CD4-positive, CD25-positive, alpha-beta regulatory T cell (primary cell): ENCODE measurements at regions not wholly inside any gene's neighbourhood (a gene's known extent, or its start where the extent isn't known, plus 50 kb on each side); places are given as distances from the start of the nearest gene placed in this dataset.
"Not testable (repeated sequence)": the region's sequence is repeated elsewhere in the genome, so short reads cannot be mapped to it uniquely, and the experiment has no call there.

Experiments used
- ATAC-seq, 2 donors: fragments of 150-1000 bp; cut with Tn5 transposase; one replicate each; pipeline ENCODE4 v1.10.0; 2021; ENCODE audit warnings: low read depth in 2 of 2, moderate number of reproducible peaks in 2 of 2, moderate library complexity in 1 of 2
- DNase-seq, 3 donors: peaks; one replicate each; pipeline versions ENCODE4 v3.0.0 to v3.0.0-alpha.2; 2012 to 2022; ENCODE audit warnings: mixed read lengths in 1 of 3
- H3K27ac ChIP-seq: one replicate; pipeline ENCODE4 v1.7.0; 2013; ENCODE audit warnings: mild to moderate bottlenecking, low read length; ENCODE audit not compliant: insufficient read depth, poor library complexity, severe bottlenecking
- H3K27me3 ChIP-seq: one replicate; pipeline ENCODE4 v1.7.0; 2013; ENCODE audit warnings: low read length; ENCODE audit not compliant: control insufficient read depth, insufficient read depth
- H3K36me3 ChIP-seq: one replicate; pipeline ENCODE4 v1.7.0; 2013; ENCODE audit warnings: mild to moderate bottlenecking, low read length, moderate library complexity; ENCODE audit not compliant: control insufficient read depth, insufficient read depth
- H3K4me1 ChIP-seq: 2 replicates; pipeline ENCODE4 v1.7.0; 2013; ENCODE audit warnings: mild to moderate bottlenecking, low read length; ENCODE audit not compliant: insufficient read depth, control insufficient read depth, poor library complexity, severe bottlenecking
- H3K4me3 ChIP-seq: one replicate; pipeline ENCODE4 v1.7.0; 2013; ENCODE audit warnings: low read depth, mild to moderate bottlenecking, low read length, moderate library complexity
- H3K9me3 ChIP-seq, 2 experiments: 1 replicate in 1 of 2; 2 replicates in 1 of 2; pipeline ENCODE4 v1.7.0; 2013; ENCODE audit warnings: low read length in 2 of 2, mild to moderate bottlenecking in 1 of 2, moderate library complexity in 1 of 2; ENCODE audit not compliant: control insufficient read depth in 2 of 2
- H3K27ac Mint-ChIP-seq, 3 donors: one replicate each; pipeline ENCODE4 v1.8.0; 2020 to 2022; ENCODE audit warnings: mild to moderate bottlenecking in 3 of 3, mixed read lengths in 3 of 3, moderate library complexity in 2 of 3
- H3K27me3 Mint-ChIP-seq: one replicate; pipeline ENCODE4 v1.8.0; 2022; ENCODE audit warnings: mild to moderate bottlenecking, mixed read lengths
- H3K36me3 Mint-ChIP-seq: one replicate; pipeline ENCODE4 v1.8.0; 2020; ENCODE audit warnings: mixed read lengths
- H3K4me1 Mint-ChIP-seq, 4 donors: one replicate each; pipeline ENCODE4 v1.8.0; 2020 to 2022; ENCODE audit warnings: mixed read lengths in 4 of 4, mild to moderate bottlenecking in 1 of 4
- H3K4me3 Mint-ChIP-seq, 4 donors: one replicate each; pipeline ENCODE4 v1.8.0; 2020 to 2022; ENCODE audit warnings: mild to moderate bottlenecking in 4 of 4, mixed read lengths in 4 of 4, moderate library complexity in 3 of 4
- H3K9me3 Mint-ChIP-seq, 7 donors: one replicate each; pipeline ENCODE4 v1.8.0; 2020 to 2022; ENCODE audit warnings: mixed read lengths in 7 of 7, mild to moderate bottlenecking in 3 of 7, moderate library complexity in 2 of 7

DNA sequence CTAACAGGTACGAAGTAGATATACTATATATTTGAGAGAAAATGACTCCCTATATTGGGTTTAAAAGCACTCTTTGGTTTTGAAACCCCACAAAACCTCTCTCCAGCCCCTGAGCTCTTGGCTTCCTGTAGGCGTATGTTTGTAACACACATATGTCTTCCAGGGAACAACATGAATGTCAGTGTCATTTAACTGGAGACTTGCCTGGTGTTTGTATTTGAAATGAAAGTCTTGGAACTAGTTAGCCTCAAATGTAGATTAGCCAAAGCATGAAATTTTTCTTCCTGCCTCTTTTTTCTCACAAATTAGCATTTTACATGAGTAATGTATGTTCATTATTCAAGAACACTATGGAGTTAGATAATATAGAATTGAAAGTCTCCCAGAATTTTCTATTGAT is 411.8 kb upstream of the ASIC2 start:
- Mint-ChIP-seq H3K27me3 (peaks cover 5% of the 10 kb centered on the region), H3K36me3 (no peaks in the 10 kb centered on the region), H3K9me3 (peaks cover 0 to 8% (median 0%) of the 10 kb centered on the region in 7 donors), H3K4me3 (no peak overlapping the region), H3K27ac (no peak overlapping the region), H3K4me1 (no peaks in the 10 kb centered on the region)
- Histone ChIP-seq H3K9me3 (no peaks in the 10 kb centered on the region), H3K4me1 (no peaks in the 10 kb centered on the region), H3K27me3 (no peaks in the 10 kb centered on the region), H3K4me3 (no peak overlapping the region), H3K27ac (no peak overlapping the region), H3K36me3 (no peaks in the 10 kb centered on the region)
- DNase-seq (no peak), ATAC-seq (no peak)

DNA sequence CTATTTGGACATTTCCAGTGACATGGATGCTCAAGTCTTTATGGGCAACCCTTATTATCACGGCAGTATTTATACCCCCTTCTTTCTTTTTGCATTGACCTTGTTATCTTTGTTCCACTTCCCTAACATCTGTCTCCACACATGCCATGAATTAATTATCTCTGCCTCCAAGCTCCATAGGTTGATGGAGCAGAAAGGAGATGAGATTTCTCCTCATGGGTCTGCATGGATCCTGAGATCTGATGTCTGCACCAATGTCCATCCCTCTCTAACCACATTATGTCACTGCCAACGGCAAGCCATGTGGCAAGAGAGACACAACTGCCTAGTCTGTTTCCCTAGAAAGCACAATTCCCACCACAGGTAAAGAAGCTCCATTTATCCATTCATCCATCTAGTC is 416.8 kb upstream of the ASIC2 start:
- H3K27ac ChIP-seq = no peak overlapping the region
- H3K9me3 Mint-ChIP-seq = peaks cover 0 to 6% (median 0%) of the 10 kb centered on the region in 7 donors
- ATAC-seq = no peak

DNA sequence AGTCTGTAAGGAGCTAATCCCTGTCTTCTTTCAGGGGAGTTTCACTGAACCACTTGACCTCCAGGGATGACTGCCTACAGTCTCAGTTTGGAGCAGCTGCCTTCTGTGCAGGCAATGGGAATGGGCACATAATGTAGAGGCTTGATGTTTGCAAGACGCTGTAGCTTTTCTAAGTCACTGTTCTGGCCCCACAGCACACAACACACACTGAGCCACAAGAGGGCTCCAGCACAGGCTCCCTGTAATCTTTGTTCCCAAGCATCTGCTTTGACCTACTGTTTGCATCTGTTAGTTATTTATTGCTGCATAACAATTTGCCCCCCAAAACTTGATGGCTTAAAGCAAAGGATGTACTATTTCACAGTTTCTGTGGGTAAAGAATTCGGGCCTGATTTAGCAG is 419.0 kb upstream of the ASIC2 start:
- no peaks in the 10 kb centered on the region for H3K4me1 Mint-ChIP-seq
- H3K4me1 ChIP-seq = no peaks in the 10 kb centered on the region
- H3K9me3 Mint-ChIP-seq = no peaks in the 10 kb centered on the region
- H3K36me3 ChIP-seq = no peaks in the 10 kb centered on the region
- DNase-seq (no peak), ATAC-seq (no peak)
- no peaks in the 10 kb centered on the region for H3K9me3 ChIP-seq
- peaks cover 10% of the 10 kb centered on the region for H3K27me3 Mint-ChIP-seq
- no peak overlapping the region for H3K4me3 Mint-ChIP-seq
- no peak overlapping the region for H3K4me3 ChIP-seq
- no peaks in the 10 kb centered on the region for H3K36me3 Mint-ChIP-seq
- no peak overlapping the region for H3K27ac Mint-ChIP-seq
- H3K27me3 ChIP-seq = no peaks in the 10 kb centered on the region
- H3K27ac ChIP-seq = no peak overlapping the region

More for the DNA sequence above, 416.8 kb upstream of the ASIC2 start:
- Histone ChIP-seq H3K36me3 (no peaks in the 10 kb centered on the region), H3K27me3 (no peaks in the 10 kb centered on the region), H3K9me3 (no peaks in the 10 kb centered on the region), H3K4me3 (no peak overlapping the region), H3K4me1 (no peaks in the 10 kb centered on the region)
- no peak overlapping the region for H3K27ac Mint-ChIP-seq
- no peaks in the 10 kb centered on the region for H3K36me3 Mint-ChIP-seq
- no peaks in the 10 kb centered on the region for H3K4me1 Mint-ChIP-seq
- DNase-seq = no peak
- no peak overlapping the region for H3K4me3 Mint-ChIP-seq
- H3K27me3 Mint-ChIP-seq = peaks cover 10% of the 10 kb centered on the region

DNA sequence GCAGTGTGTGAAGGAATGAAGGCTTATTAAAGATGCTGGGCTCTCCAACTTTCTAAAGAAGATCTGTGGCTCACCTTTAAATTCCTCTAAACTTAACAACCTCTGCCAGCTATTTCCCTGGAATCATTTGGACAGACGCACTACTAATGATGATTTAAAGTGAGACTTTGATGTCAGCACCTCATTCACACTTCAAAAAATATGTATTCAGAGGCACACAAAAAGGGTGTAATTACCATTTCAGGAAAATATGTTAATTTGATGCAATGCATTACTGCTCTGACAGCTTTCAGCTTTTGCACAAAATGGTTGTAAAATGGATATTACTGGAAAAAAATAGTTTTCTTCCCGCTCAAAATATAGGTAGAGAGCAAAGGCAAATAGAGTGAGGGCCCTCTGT is 423.9 kb upstream of the ASIC2 start:
- DNase-seq (no peak), ATAC-seq (no peak)
- Histone ChIP-seq H3K4me1 (no peaks in the 10 kb centered on the region), H3K27ac (no peak overlapping the region), H3K36me3 (no peaks in the 10 kb centered on the region), H3K27me3 (no peaks in the 10 kb centered on the region), H3K4me3 (no peak overlapping the region), H3K9me3 (no peaks in the 10 kb centered on the region)
- Mint-ChIP-seq H3K36me3 (no peaks in the 10 kb centered on the region), H3K4me1 (no peaks in the 10 kb centered on the region), H3K27ac (no peak overlapping the region), H3K4me3 (no peak overlapping the region), H3K9me3 (peaks cover 0 to 2% (median 0%) of the 10 kb centered on the region in 7 donors), H3K27me3 (peaks cover 10% of the 10 kb centered on the region)

DNA sequence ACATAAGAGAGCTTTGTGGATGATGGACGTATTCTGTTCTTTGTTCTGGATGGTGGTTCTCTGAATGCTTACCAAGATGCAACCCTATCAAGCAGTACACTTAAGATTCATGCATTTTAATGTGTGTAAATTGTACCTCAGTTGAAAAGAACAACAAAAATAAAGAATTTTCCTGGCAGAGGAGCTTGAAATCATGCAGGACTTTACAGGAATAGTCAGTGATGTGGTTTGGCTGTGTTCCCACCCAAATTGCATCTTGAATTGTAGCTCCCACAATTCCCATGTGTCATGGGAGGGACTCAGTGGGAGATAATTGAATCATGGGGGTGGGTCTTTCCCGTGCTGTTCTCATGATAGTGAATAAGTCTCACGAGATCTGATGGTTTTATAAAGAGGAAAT is 430.6 kb upstream of the ASIC2 start:
- not testable (repeated sequence) for H3K27ac Mint-ChIP-seq, H3K4me1 Mint-ChIP-seq, H3K4me3 Mint-ChIP-seq, H3K9me3 Mint-ChIP-seq, H3K4me1 ChIP-seq, H3K4me3 ChIP-seq, H3K27me3 ChIP-seq, H3K27ac ChIP-seq, ATAC-seq, DNase-seq, H3K36me3 Mint-ChIP-seq, H3K36me3 ChIP-seq, H3K9me3 ChIP-seq
- peaks cover 13% of the 10 kb centered on the region for H3K27me3 Mint-ChIP-seq

DNA sequence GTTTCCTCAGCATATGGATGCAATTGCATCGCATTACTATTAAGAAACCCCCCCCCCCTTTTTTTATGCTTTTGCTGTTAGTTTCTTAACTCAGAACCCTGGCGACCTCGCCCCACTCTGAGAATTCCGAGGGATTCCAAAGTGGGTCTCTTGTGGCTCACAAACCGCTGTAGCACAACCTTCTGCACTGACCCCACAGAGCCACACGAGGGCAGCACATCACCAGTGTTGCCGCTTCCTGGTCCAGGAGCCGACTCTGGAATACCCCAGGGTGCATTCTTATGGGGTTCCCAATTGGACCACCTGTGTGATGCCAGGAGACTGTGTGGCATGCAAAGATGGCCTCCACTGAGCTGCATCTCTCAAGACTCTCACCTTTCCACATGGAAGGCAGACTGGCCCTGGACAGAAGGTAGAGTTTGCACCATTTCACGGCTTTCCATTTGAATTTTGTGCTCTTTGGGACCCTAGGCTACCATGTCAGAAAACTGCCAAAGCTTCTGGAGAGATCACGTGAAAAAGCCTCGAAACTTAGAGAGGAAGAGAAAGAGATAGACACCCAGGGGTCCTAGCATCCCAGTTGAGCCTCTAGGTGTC is 432.7 kb upstream of the ASIC2 start:
- Histone ChIP-seq H3K27ac (no peak overlapping the region), H3K27me3 (no peaks in the 10 kb centered on the region), H3K4me3 (no peak overlapping the region), H3K36me3 (no peaks in the 10 kb centered on the region), H3K9me3 (no peaks in the 10 kb centered on the region), H3K4me1 (no peaks in the 10 kb centered on the region)
- Mint-ChIP-seq H3K4me3 (no peak overlapping the region), H3K4me1 (no peaks in the 10 kb centered on the region), H3K9me3 (peaks cover 0 to 2% (median 0%) of the 10 kb centered on the region in 7 donors), H3K27me3 (peaks cover 13% of the 10 kb centered on the region), H3K27ac (no peak overlapping the region), H3K36me3 (no peaks in the 10 kb centered on the region)
- ATAC-seq (no peak), DNase-seq (peak in 1 of 3 donors; percentile 5)

DNA sequence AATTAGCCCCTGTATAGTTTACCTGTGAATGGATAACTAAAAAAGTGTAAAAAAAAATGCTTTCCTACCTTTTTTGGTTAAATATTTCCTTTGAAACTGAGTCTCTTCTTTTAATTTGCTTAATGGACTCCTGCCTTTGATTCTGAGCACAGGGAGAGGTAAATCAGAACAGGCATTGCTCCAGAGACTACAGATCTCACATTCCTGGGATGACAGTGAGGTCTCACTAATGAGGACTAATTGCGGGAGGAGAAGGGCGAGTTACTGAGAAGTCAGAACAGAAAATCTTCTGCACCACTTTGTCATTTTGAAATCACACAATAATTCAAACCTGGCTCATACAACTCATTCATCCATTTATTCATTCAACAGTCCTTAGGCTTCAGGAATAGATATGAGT is 437.0 kb upstream of the ASIC2 start:
- H3K4me1 ChIP-seq = no peaks in the 10 kb centered on the region
- H3K4me3 ChIP-seq = no peak overlapping the region
- H3K9me3 Mint-ChIP-seq = peaks cover 0 to 5% (median 0%) of the 10 kb centered on the region in 7 donors
- no peaks in the 10 kb centered on the region for H3K36me3 Mint-ChIP-seq
- no peaks in the 10 kb centered on the region for H3K4me1 Mint-ChIP-seq
- no peak for DNase-seq
- H3K27me3 Mint-ChIP-seq = peaks cover 8% of the 10 kb centered on the region
- H3K27me3 ChIP-seq = no peaks in the 10 kb centered on the region
- H3K27ac Mint-ChIP-seq = no peak overlapping the region
- ATAC-seq = no peak
- no peaks in the 10 kb centered on the region for H3K36me3 ChIP-seq
- H3K27ac ChIP-seq = no peak overlapping the region
- no peaks in the 10 kb centered on the region for H3K9me3 ChIP-seq
- H3K4me3 Mint-ChIP-seq = no peak overlapping the region

DNA sequence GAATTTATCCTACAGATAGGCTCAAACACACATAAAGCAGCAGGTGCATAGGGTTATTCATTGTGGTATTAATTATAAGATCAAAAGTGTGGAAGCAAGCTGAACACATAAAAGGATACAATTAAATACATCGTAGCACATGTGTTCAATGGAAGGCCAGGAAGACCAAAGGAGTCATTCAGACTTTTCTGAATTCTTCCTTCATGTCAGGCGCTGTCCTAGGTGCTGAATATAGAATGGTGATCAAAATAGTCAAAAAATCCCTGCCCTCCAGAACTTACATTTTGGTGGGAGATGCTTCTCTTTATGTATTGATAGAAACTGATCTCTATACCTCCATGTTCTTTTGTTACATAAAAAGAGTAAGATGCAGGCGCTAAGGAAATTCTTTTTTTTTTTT is 439.0 kb upstream of the ASIC2 start:
- Mint-ChIP-seq H3K4me3 (no peak overlapping the region), H3K9me3 (peaks cover 0 to 5% (median 0%) of the 10 kb centered on the region in 7 donors), H3K36me3 (no peaks in the 10 kb centered on the region), H3K4me1 (no peaks in the 10 kb centered on the region), H3K27me3 (peaks cover 9% of the 10 kb centered on the region), H3K27ac (peak overlapping the region in 1 of 3 donors; percentile 11)
- Histone ChIP-seq H3K9me3 (no peaks in the 10 kb centered on the region), H3K4me3 (no peak overlapping the region), H3K27ac (no peak overlapping the region), H3K4me1 (no peaks in the 10 kb centered on the region), H3K36me3 (no peaks in the 10 kb centered on the region), H3K27me3 (no peaks in the 10 kb centered on the region)
- no peak for ATAC-seq
- DNase-seq = no peak
